ENCODE measurements at regions not wholly inside any gene's neighbourhood (a gene's known extent, or its start where the extent isn't known, plus 50 kb on each side); places are given as distances from the start of the nearest gene placed in this dataset.

- DNase-seq (ENCODE audit: low spot score) = no peak
Measured at GRCh38 chr9:81250606-81251005, 438.7 kb downstream of the TLE1 start.

- no peak for DNase-seq (ENCODE audit: low spot score)
Measured at GRCh38 chr9:81250041-81250440, 439.3 kb downstream of the TLE1 start.

- DNase-seq (ENCODE audit: low spot score) = no peak
Measured at GRCh38 chr9:81245254-81245956, 443.9 kb downstream of the TLE1 start.

- no peak for DNase-seq (ENCODE audit: low spot score)
Measured at GRCh38 chr9:81244631-81245030, 444.7 kb downstream of the TLE1 start.

- DNase-seq (ENCODE audit: low spot score) = no peak
Measured at GRCh38 chr9:81242866-81243265, 446.5 kb downstream of the TLE1 start.

- no peak for DNase-seq (ENCODE audit: low spot score)
Measured at GRCh38 chr9:81239388-81239787, 450.0 kb downstream of the TLE1 start.

GRCh38 chr9:81237565-81238231, 451.6 kb downstream of the TLE1 start:
- no peak for DNase-seq (ENCODE audit: low spot score)

- DNase-seq (ENCODE audit: low spot score) = no peak
Measured at GRCh38 chr9:81234924-81235610, 454.3 kb downstream of the TLE1 start.

GRCh38 chr9:81231011-81231410, 458.3 kb downstream of the TLE1 start:
- no peak for DNase-seq (ENCODE audit: low spot score)

- peak; percentile 24 for DNase-seq (ENCODE audit: low spot score)
Measured at GRCh38 chr9:81227507-81228245, 461.7 kb downstream of the TLE1 start.

- DNase-seq (ENCODE audit: low spot score) = no peak
Measured at GRCh38 chr9:81225596-81225995, 463.8 kb downstream of the TLE1 start.

GRCh38 chr9:81224166-81225081, 464.9 kb downstream of the TLE1 start:
- no peak for DNase-seq (ENCODE audit: low spot score)

GRCh38 chr9:81214975-81215374, 474.4 kb downstream of the TLE1 start:
- no peak for DNase-seq (ENCODE audit: low spot score)

- DNase-seq (ENCODE audit: low spot score) = no peak
Measured at GRCh38 chr9:81213456-81213855, 475.9 kb downstream of the TLE1 start.

- DNase-seq (ENCODE audit: low spot score) = no peak
Measured at GRCh38 chr9:81211741-81212140, 477.6 kb downstream of the TLE1 start.

- DNase-seq (ENCODE audit: low spot score) = no peak
Measured at GRCh38 chr9:81207651-81208050, 481.7 kb downstream of the TLE1 start.

GRCh38 chr9:81202292-81202691, 487.1 kb downstream of the TLE1 start:
- no peak for DNase-seq (ENCODE audit: low spot score)

- DNase-seq (ENCODE audit: low spot score) = no peak
Measured at GRCh38 chr9:81195206-81195605, 494.1 kb downstream of the TLE1 start.

GRCh38 chr9:81193362-81194339, 495.7 kb downstream of the TLE1 start:
- no peak for DNase-seq (ENCODE audit: low spot score)

GRCh38 chr9:81191222-81191621, 498.1 kb downstream of the TLE1 start:
- DNase-seq (ENCODE audit: low spot score) = no peak
